ENCODE measurements at regions not wholly inside any gene's neighbourhood (a gene's known extent, or its start where the extent isn't known, plus 50 kb on each side); places are given as distances from the start of the nearest gene placed in this dataset.

- no peak overlapping the region for H2AK9ac ChIP-seq (replicated peaks; ENCODE audit: low read depth, low read length, poor library complexity)
- no peak for ATAC-seq (ENCODE audit: low read depth)
- H3K4me3 ChIP-seq (ENCODE audit: insufficient read depth, low read depth, low read length), result no peak overlapping the region
- no peaks in the 10 kb centered on the region for H3K27me3 ChIP-seq (ENCODE audit: control insufficient read depth, insufficient read depth, low read length)
- H3K9ac ChIP-seq (ENCODE audit: low read depth, low read length), result no peak overlapping the region
- no peak overlapping the region for H4K5ac ChIP-seq (ENCODE audit: low read depth, low read length)
- no peak overlapping the region for H2BK20ac ChIP-seq (ENCODE audit: low read depth, low read length)
- H3K56ac ChIP-seq (ENCODE audit: extremely low read depth, insufficient read depth, low read length), result no peak overlapping the region
- H2AFZ ChIP-seq (replicated peaks; ENCODE audit: low read length, poor library complexity), result no peak overlapping the region
- WGBS, 2 experiments (ENCODE audit: extremely low coverage in 2 of 2, insufficient read length in 1 of 2), result 40% methylated on average over 1 of the region's 2 CpGs; no CpG with 5 or more reads in 1 of the 2 experiments
- in situ Hi-C loops (cut with MboI; ENCODE audit: low sequenced_read_pairs), result no loop called here
- no peak overlapping the region for H3K4me2 ChIP-seq (ENCODE audit: low read depth, low read length)
- no peak overlapping the region for H3K18ac ChIP-seq (ENCODE audit: low read depth, low read length)
- H2AK5ac ChIP-seq (ENCODE audit: low read depth, low read length), result no peak overlapping the region
- intact Hi-C loops (cut with micrococcal nuclease), result no loop called here
- H4K91ac ChIP-seq (ENCODE audit: insufficient read depth, low read depth, low read length), result no peak overlapping the region
- H4K8ac ChIP-seq (ENCODE audit: low read depth in 2 of 2, low read length in 2 of 2), result no peak overlapping the region
- no peak overlapping the region for H3K23ac ChIP-seq (ENCODE audit: low read depth, low read length)
- no peaks in the 10 kb centered on the region for H3K4me1 ChIP-seq (ENCODE audit: control insufficient read depth, insufficient read depth, low read length)
- H3K79me1 ChIP-seq (ENCODE audit: low read depth in 1 of 2, low read length in 2 of 2), result no peaks in the 10 kb centered on the region
- TF ChIP-seq MXI1 (IDR thresholded peaks at IDR 0.05; ENCODE audit: borderline replicate concordance, low read depth, low read length), result no peak
- no peak for TF ChIP-seq MAZ (IDR thresholded peaks at IDR 0.05; ENCODE audit: borderline replicate concordance, low read depth, low read length)
- TF ChIP-seq MAFK (IDR thresholded peaks at IDR 0.05; ENCODE audit: low read depth, low read length), result no peak
- TF ChIP-seq CEBPB (IDR thresholded peaks at IDR 0.05; ENCODE audit: low read depth, low read length), result no peak
- no peak for TF ChIP-seq CTCF (conservative IDR thresholded peaks at IDR 0.05; ENCODE audit: low read depth, low read length)
- TF ChIP-seq NFE2L2 (IDR thresholded peaks at IDR 0.05; ENCODE audit: low read depth, low read length), result no peak
- no peak for TF ChIP-seq FOS (IDR thresholded peaks at IDR 0.05; ENCODE audit: low read depth, low read length)
- H3K14ac ChIP-seq (replicated peaks; ENCODE audit: low read depth, low read length), result no peak overlapping the region
- H2BK120ac ChIP-seq (ENCODE audit: low read depth, low read length), result no peak overlapping the region
- POLR2A ChIA-PET (ENCODE audit: unreplicated experiment), result interaction anchor here (0.5 kb wide), 1 partner anchor 45 kb away, joined by 4 read pairs; no protein-coding TSS in a partner anchor
- peaks cover 13% of the 10 kb centered on the region for H3K9me3 ChIP-seq (ENCODE audit: control insufficient read depth, insufficient read depth, low read length)
- CTCF ChIA-PET, result no interaction called here
- DNase-seq, result no peak
- BruUV-seq (replicated peaks), result no TSS peak
- H3K9me1 ChIP-seq (ENCODE audit: insufficient read depth, low read length), result no peaks in the 10 kb centered on the region
- no peak overlapping the region for H3K4ac ChIP-seq (ENCODE audit: low read depth, low read length)
- H2BK15ac ChIP-seq (ENCODE audit: low read depth, low read length), result no peak overlapping the region
- no peaks in the 10 kb centered on the region for H4K20me1 ChIP-seq (ENCODE audit: insufficient read depth, low read length)
- H3K27ac ChIP-seq (ENCODE audit: insufficient read depth, low read length), result no peak overlapping the region
- H2BK5ac ChIP-seq (ENCODE audit: low read depth, low read length, poor library complexity, severe bottlenecking), result no peak overlapping the region
- dilution Hi-C loops (cut with HindIII; ENCODE audit: low sequenced_read_pairs, unreplicated experiment), result no loop called here
- no peaks in the 10 kb centered on the region for H3K36me3 ChIP-seq (ENCODE audit: control insufficient read depth, insufficient read depth, low read length)
Measured at GRCh38 chr7:9955138-9955537, 1018.5 kb upstream of the PHF14 start.

Measured in IMR-90 (cell line).